ENCODE measurements at regions not wholly inside any gene's neighbourhood (a gene's known extent, or its start where the extent isn't known, plus 50 kb on each side); places are given as distances from the start of the nearest gene placed in this dataset.

- Histone ChIP-seq H3K4me3 (ENCODE audit: insufficient read depth, low read length) (no peak overlapping the region), H3K27me3 (ENCODE audit: insufficient read depth, low read length) (no peaks in the 10 kb centered on the region), H3K27ac (ENCODE audit: low read depth, low read length) (no peak overlapping the region), H3K9me3 (ENCODE audit: low read depth, low read length) (peaks cover 3% of the 10 kb centered on the region), H3K79me2 (ENCODE audit: insufficient read depth, low read length) (no peaks in the 10 kb centered on the region), H4K20me1 (ENCODE audit: insufficient read depth, low read length) (no peaks in the 10 kb centered on the region), H3K4me1 (ENCODE audit: insufficient read depth, low read length) (no peaks in the 10 kb centered on the region), H3K4me2 (ENCODE audit: insufficient read depth, low read length) (no peak overlapping the region), H2AFZ (ENCODE audit: low read length) (no peak overlapping the region), H3K36me3 (ENCODE audit: insufficient read depth, low read length) (no peaks in the 10 kb centered on the region)
- TF ChIP-seq CTCF (IDR thresholded peaks at IDR 0.05; ENCODE audit: extremely low read depth, low read depth, low read length) = no peak
- DNase-seq (ENCODE audit: insufficient read length, low spot score, missing footprints) = no peak
These were observed 75.3 kb upstream of the DDX18 start for GRCh38 chr2:117738991-117739839.

GRCh38 chr2:117745537-117745936, 69.0 kb upstream of the DDX18 start:
- no peak for TF ChIP-seq CTCF (IDR thresholded peaks at IDR 0.05; ENCODE audit: extremely low read depth, low read depth, low read length)
- Histone ChIP-seq H2AFZ (ENCODE audit: low read length) (no peak overlapping the region), H3K4me2 (ENCODE audit: insufficient read depth, low read length) (no peak overlapping the region), H3K27me3 (ENCODE audit: insufficient read depth, low read length) (no peaks in the 10 kb centered on the region), H4K20me1 (ENCODE audit: insufficient read depth, low read length) (no peaks in the 10 kb centered on the region), H3K27ac (ENCODE audit: low read depth, low read length) (no peak overlapping the region), H3K36me3 (ENCODE audit: insufficient read depth, low read length) (no peaks in the 10 kb centered on the region), H3K9me3 (ENCODE audit: low read depth, low read length) (peaks cover 3% of the 10 kb centered on the region), H3K4me3 (ENCODE audit: insufficient read depth, low read length) (no peak overlapping the region), H3K4me1 (ENCODE audit: insufficient read depth, low read length) (no peaks in the 10 kb centered on the region), H3K79me2 (ENCODE audit: insufficient read depth, low read length) (no peaks in the 10 kb centered on the region)
- DNase-seq (ENCODE audit: insufficient read length, low spot score, missing footprints) = no peak

- no peaks in the 10 kb centered on the region for H3K27me3 ChIP-seq (ENCODE audit: insufficient read depth, low read length)
- H3K27ac ChIP-seq (ENCODE audit: low read depth, low read length) = no peak overlapping the region
- H3K4me1 ChIP-seq (ENCODE audit: insufficient read depth, low read length) = no peaks in the 10 kb centered on the region
- no peaks in the 10 kb centered on the region for H3K79me2 ChIP-seq (ENCODE audit: insufficient read depth, low read length)
- H3K4me2 ChIP-seq (ENCODE audit: insufficient read depth, low read length) = no peak overlapping the region
- no peaks in the 10 kb centered on the region for H4K20me1 ChIP-seq (ENCODE audit: insufficient read depth, low read length)
- H3K4me3 ChIP-seq (ENCODE audit: insufficient read depth, low read length) = no peak overlapping the region
- no peaks in the 10 kb centered on the region for H3K9me3 ChIP-seq (ENCODE audit: low read depth, low read length)
- H3K36me3 ChIP-seq (ENCODE audit: insufficient read depth, low read length) = no peaks in the 10 kb centered on the region
- no peak for TF ChIP-seq CTCF (IDR thresholded peaks at IDR 0.05; ENCODE audit: extremely low read depth, low read depth, low read length)
- no peak for DNase-seq (ENCODE audit: insufficient read length, low spot score, missing footprints)
- no peak overlapping the region for H2AFZ ChIP-seq (ENCODE audit: low read length)
These were observed 58.7 kb upstream of the DDX18 start for GRCh38 chr2:117755768-117756167.

- Histone ChIP-seq H2AFZ (ENCODE audit: low read length) (no peak overlapping the region), H3K27ac (ENCODE audit: low read depth, low read length) (no peak overlapping the region), H3K79me2 (ENCODE audit: insufficient read depth, low read length) (no peaks in the 10 kb centered on the region), H3K4me2 (ENCODE audit: insufficient read depth, low read length) (no peak overlapping the region), H3K4me1 (ENCODE audit: insufficient read depth, low read length) (no peaks in the 10 kb centered on the region), H3K4me3 (ENCODE audit: insufficient read depth, low read length) (no peak overlapping the region), H3K36me3 (ENCODE audit: insufficient read depth, low read length) (no peaks in the 10 kb centered on the region), H3K27me3 (ENCODE audit: insufficient read depth, low read length) (no peaks in the 10 kb centered on the region), H4K20me1 (ENCODE audit: insufficient read depth, low read length) (no peaks in the 10 kb centered on the region), H3K9me3 (ENCODE audit: low read depth, low read length) (no peaks in the 10 kb centered on the region)
- DNase-seq (ENCODE audit: insufficient read length, low spot score, missing footprints) = no peak
- TF ChIP-seq CTCF (IDR thresholded peaks at IDR 0.05; ENCODE audit: extremely low read depth, low read depth, low read length) = no peak
These were observed 53.6 kb upstream of the DDX18 start for GRCh38 chr2:117760916-117761315.

Data from osteoblast (primary cell).